ENCODE measurements at regions not wholly inside any gene's neighbourhood (a gene's known extent, or its start where the extent isn't known, plus 50 kb on each side); places are given as distances from the start of the nearest gene placed in this dataset.

DNA sequence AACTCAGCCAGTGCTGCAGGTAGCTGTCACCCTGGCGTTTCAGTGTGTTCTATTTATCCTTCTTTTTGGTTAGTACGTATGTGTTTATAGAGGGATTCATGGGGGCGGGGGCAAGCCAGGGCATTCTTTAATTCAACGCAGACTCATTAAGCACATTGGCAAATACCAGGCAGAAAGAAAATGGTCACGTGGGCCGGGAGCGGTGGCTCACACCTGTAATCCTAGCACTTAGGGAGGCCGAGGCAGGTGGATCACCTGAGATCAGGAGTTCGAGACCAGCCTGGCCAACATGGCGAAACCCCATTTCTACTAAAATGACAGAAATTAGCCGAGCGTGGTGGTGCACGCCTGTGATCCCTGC lies 69.1 kb downstream of the HAPSTR1 start:
- TF ChIP-seq, protein P1, sequence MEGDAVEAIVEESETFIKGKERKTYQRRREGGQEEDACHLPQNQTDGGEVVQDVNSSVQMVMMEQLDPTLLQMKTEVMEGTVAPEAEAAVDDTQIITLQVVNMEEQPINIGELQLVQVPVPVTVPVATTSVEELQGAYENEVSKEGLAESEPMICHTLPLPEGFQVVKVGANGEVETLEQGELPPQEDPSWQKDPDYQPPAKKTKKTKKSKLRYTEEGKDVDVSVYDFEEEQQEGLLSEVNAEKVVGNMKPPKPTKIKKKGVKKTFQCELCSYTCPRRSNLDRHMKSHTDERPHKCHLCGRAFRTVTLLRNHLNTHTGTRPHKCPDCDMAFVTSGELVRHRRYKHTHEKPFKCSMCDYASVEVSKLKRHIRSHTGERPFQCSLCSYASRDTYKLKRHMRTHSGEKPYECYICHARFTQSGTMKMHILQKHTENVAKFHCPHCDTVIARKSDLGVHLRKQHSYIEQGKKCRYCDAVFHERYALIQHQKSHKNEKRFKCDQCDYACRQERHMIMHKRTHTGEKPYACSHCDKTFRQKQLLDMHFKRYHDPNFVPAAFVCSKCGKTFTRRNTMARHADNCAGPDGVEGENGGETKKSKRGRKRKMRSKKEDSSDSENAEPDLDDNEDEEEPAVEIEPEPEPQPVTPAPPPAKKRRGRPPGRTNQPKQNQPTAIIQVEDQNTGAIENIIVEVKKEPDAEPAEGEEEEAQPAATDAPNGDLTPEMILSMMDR (conservative IDR thresholded peaks at IDR 0.05 in 1 of 2, IDR thresholded peaks at IDR 0.05 in 1 of 2; ENCODE audit: low read depth in 1 of 2, low read length in 2 of 2) = no peak
- no peak for TF ChIP-seq EZH2 (IDR thresholded peaks at IDR 0.05; ENCODE audit: low read length, missing control alignments)

Measured in fibroblast of lung (primary cell).